Left lung (tissue), 4 donors: ENCODE measurements at regions not wholly inside any gene's neighbourhood (a gene's known extent, or its start where the extent isn't known, plus 50 kb on each side); places are given as distances from the start of the nearest gene placed in this dataset.

Experiments
- ATAC-seq: fragments of 200-7000 bp; cut with Tn5 transposase; one replicate; pipeline ENCODE4 v1.9.1; 2020; ENCODE audit warnings: moderate library complexity
- DNase-seq, 4 donors: peaks; one replicate each; pipeline ENCODE4 v3.0.0-alpha.2; 2013 to 2020
- H3K27ac ChIP-seq, 2 donors: fragments of 200-600 bp; sonication (generic) in 1 of 2; one replicate each; pipeline versions ENCODE4 v1.5.0 to v1.8.0; 2020 to 2021
- H3K27me3 ChIP-seq, 2 donors: fragments of 200-600 bp; sonication (generic) in 1 of 2; one replicate each; pipeline versions ENCODE4 v1.5.0 to v1.8.0; 2020 to 2021
- H3K36me3 ChIP-seq, 2 donors: fragments of 200-600 bp; sonication (generic) in 1 of 2; one replicate each; pipeline versions ENCODE4 v1.5.0 to v1.8.0; 2020 to 2021
- H3K4me1 ChIP-seq, 2 donors: fragments of 200-600 bp; one replicate each; pipeline ENCODE4 v1.8.0; 2021
- H3K4me3 ChIP-seq, 2 donors: fragments of 200-600 bp; sonication (generic) in 1 of 2; one replicate each; pipeline versions ENCODE4 v1.5.0 to v1.8.0; 2020 to 2021; ENCODE audit warnings: mild to moderate bottlenecking in 1 of 2
- H3K9me3 ChIP-seq, 2 donors: fragments of 200-600 bp; sonication (generic) in 1 of 2; one replicate each; pipeline versions ENCODE4 v1.5.0 to v1.8.0; 2020 to 2021
- intact Hi-C, 2 donors: fragments of 100-400 bp; cut with DNase I; formaldehyde crosslinking; loops; one replicate each; pipeline versions ENCODE4 v1.11.2 to v1.14.2; 2022
- TF ChIP-seq, protein P1 (sequence below), 2 donors: fragments of 200-600 bp; sonication (generic) in 1 of 2; IDR thresholded peaks; one replicate each; pipeline versions ENCODE4 v1.5.0 to v1.8.0; 2021; ENCODE audit warnings: antibody characterized with exemption in 2 of 2
- donor health status: DM: no; HTN: yes; CAD: no.
- donor health status: DM: no; HTN: no; CAD: no.

DNA sequence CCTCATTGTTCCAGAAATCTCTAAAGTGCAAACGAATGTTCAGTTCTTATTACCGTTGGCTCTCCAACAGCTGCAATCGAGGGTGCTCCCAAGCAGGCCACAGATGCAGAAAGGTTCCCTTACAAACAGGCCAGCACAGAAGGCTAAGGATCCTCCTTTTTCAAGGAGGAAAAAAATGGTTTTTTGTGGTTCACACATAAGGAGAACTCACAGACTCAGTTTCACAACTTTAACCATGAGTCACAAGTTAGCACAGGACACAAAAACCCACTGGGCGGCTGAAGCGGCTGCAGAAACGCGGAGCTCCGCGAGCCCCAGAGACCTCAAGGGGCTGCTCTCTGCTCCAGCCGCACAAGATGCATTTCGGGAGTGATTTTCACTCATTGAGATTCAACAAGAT is 98.2 kb upstream of the PRR5 start:
- Histone ChIP-seq H3K27ac (no peak overlapping the region), H3K27me3 (peaks cover 0 to 57% of the 10 kb centered on the region in 2 donors), H3K9me3 (no peaks in the 10 kb centered on the region), H3K4me1 (peaks cover 0 to 6% of the 10 kb centered on the region in 2 donors), H3K36me3 (no peaks in the 10 kb centered on the region), H3K4me3 (no peak overlapping the region)
- ATAC-seq (peak; percentile 47), DNase-seq (no peak)
- TF ChIP-seq, protein P1, sequence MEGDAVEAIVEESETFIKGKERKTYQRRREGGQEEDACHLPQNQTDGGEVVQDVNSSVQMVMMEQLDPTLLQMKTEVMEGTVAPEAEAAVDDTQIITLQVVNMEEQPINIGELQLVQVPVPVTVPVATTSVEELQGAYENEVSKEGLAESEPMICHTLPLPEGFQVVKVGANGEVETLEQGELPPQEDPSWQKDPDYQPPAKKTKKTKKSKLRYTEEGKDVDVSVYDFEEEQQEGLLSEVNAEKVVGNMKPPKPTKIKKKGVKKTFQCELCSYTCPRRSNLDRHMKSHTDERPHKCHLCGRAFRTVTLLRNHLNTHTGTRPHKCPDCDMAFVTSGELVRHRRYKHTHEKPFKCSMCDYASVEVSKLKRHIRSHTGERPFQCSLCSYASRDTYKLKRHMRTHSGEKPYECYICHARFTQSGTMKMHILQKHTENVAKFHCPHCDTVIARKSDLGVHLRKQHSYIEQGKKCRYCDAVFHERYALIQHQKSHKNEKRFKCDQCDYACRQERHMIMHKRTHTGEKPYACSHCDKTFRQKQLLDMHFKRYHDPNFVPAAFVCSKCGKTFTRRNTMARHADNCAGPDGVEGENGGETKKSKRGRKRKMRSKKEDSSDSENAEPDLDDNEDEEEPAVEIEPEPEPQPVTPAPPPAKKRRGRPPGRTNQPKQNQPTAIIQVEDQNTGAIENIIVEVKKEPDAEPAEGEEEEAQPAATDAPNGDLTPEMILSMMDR (IDR thresholded peaks at IDR 0.05) = no peak
- intact Hi-C loops = no loop called here

DNA sequence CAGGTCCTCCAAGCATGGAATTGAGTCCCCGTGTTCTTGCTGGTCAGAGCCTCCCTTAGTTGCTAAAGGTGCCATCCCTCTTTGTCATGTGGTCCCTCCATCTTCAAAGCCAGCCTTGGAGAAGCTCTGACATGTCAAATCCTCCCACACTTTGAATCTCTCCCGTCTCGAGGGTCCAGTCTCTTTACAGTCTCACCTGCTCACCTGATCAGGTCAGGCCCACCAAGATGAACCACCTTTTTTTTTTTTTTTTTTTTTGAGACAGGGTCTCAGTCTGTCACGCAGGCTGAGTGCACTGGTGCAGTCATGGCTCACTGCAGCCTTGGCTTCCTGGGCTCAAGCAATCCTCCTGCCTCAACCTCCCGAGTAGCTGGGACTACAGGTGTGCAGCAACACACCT is 100.3 kb upstream of the PRR5 start:
- Histone ChIP-seq H3K4me1 (peaks cover 0 to 6% of the 10 kb centered on the region in 2 donors), H3K4me3 (no peak overlapping the region), H3K27me3 (peaks cover 0 to 59% of the 10 kb centered on the region in 2 donors), H3K27ac (no peak overlapping the region), H3K36me3 (no peaks in the 10 kb centered on the region), H3K9me3 (no peaks in the 10 kb centered on the region)
- intact Hi-C loops = no loop called here
- DNase-seq (no peak), ATAC-seq (no peak)
- TF ChIP-seq, protein P1 (IDR thresholded peaks at IDR 0.05) = no peak

DNA sequence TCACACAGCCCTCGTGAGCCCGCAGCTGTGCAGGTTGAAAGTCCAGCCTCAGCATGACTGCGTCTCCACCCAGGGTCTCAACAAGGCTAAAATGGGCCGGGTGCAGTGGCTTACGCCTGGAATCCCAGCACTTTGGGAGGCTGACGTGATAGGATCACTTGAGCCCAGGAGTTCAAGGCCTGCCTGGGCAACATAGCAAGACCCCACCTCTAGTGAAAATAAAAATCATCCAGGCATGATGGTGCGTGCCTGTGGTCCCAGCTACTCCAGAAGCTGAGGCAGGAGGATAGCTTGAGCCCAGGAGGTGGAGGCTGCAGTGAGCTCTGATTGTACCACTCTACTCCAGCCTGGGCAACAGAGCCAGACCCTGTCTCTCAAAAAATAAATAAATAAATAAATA is 100.8 kb upstream of the PRR5 start:
- TF ChIP-seq, protein P1 (IDR thresholded peaks at IDR 0.05) = no peak
- H3K27me3 ChIP-seq = peaks cover 0 to 60% of the 10 kb centered on the region in 2 donors
- no peak overlapping the region for H3K27ac ChIP-seq
- DNase-seq = no peak
- no peaks in the 10 kb centered on the region for H3K36me3 ChIP-seq
- peaks cover 0 to 6% of the 10 kb centered on the region in 2 donors for H3K4me1 ChIP-seq
- no peak for ATAC-seq
- no peaks in the 10 kb centered on the region for H3K9me3 ChIP-seq
- H3K4me3 ChIP-seq = no peak overlapping the region
- intact Hi-C loops = no loop called here

DNA sequence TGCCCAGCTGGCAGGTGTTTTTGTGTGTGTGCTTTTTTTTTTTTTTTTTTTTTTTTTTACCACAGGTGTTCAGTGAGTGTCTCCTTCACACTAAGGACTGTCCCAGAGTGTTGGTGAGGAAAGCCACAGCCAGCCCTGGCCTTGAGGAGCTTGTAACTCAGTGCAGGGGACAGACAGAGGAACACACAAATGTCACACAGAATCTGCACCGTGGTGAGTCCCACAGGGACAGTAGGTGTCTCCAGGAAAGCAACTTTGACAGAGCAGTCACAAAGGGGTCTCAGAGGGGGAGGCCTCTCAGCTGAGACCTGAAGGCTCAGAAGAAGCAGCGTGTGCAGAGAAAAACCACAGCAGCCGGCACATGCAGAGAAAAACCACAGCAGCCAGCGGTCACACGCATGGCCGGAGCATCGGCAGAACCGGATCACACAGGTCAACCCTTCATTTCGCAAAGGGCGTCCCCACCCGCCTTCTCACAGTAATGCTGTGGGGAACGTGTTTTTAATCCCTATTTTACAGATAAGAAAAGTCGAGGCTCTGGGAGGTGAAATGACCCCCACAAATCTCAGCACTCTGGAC is 101.7 kb upstream of the PRR5 start:
- TF ChIP-seq, protein P1 (IDR thresholded peaks at IDR 0.05) = no peak
- ATAC-seq = no peak
- peaks cover 0 to 6% of the 10 kb centered on the region in 2 donors for H3K4me1 ChIP-seq
- peaks cover 0 to 60% of the 10 kb centered on the region in 2 donors for H3K27me3 ChIP-seq
- H3K9me3 ChIP-seq = no peaks in the 10 kb centered on the region
- intact Hi-C loops = no loop called here
- no peak overlapping the region for H3K27ac ChIP-seq
- no peak for DNase-seq
- no peak overlapping the region for H3K4me3 ChIP-seq
- no peaks in the 10 kb centered on the region for H3K36me3 ChIP-seq

DNA sequence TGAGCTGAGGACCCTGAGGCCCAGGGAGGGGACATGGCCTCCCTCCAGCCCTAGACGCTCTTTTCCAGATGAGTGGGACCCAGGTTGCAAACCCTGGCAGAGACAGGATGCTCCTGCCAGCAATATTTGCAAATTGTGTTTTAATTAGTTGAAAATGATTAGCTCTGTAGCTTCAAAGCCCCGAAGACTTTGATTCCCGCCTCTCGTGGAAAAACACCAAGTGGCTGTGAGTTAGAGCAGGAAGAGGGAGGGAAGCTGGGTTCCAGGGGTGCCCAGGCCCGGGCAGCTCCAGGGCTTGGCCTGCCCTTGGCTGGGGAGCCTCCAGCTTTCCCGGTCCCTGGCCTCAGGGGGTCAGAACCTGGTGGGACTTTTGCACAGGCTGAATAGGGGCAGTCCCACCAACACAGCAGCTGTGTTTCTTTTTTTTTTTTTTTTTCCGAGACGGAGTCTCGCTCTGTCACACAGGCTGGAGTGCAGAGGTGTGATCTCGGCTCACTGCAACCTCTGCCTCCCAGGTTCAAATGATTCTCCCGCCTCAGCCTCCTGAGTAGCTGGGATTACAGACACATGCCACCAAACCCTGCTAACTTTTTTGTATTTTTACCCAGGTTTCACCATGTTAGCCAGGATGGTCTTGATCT is 101.6 kb upstream of the RTL6 start:
- ATAC-seq = no peak
- Histone ChIP-seq H3K27ac (no peak overlapping the region), H3K4me3 (no peak overlapping the region), H3K27me3 (peaks cover 0 to 63% of the 10 kb centered on the region in 2 donors), H3K4me1 (peaks cover 0 to 6% of the 10 kb centered on the region in 2 donors), H3K9me3 (no peaks in the 10 kb centered on the region), H3K36me3 (no peaks in the 10 kb centered on the region)
- TF ChIP-seq, protein P1 (IDR thresholded peaks at IDR 0.05) = no peak
- intact Hi-C loops = no loop called here
- no peak for DNase-seq
